Lower lobe of right lung (tissue), 2 donors: ENCODE measurements at regions not wholly inside any gene's neighbourhood (a gene's known extent, or its start where the extent isn't known, plus 50 kb on each side); places are given as distances from the start of the nearest gene placed in this dataset.

Experiments used
- ATAC-seq, 2 donors: fragments of 200-7000 bp; cut with Tn5 transposase; one replicate each; pipeline ENCODE4 v1.9.1; 2020 to 2022; ENCODE audit warnings: mild to moderate bottlenecking in 2 of 2, moderate library complexity in 2 of 2
- DNase-seq: peaks from one replicate; pipeline ENCODE4 v3.0.0-alpha.2; 2020
- H3K27ac ChIP-seq: fragments of 200-600 bp; one replicate; pipeline ENCODE4 v1.8.0; 2022
- H3K27me3 ChIP-seq: fragments of 200-600 bp; one replicate; pipeline ENCODE4 v1.8.0; 2022; ENCODE audit warnings: low read depth
- H3K36me3 ChIP-seq: fragments of 200-600 bp; one replicate; pipeline ENCODE4 v1.8.0; 2022; ENCODE audit warnings: mild to moderate bottlenecking
- H3K4me1 ChIP-seq: fragments of 200-600 bp; one replicate; pipeline ENCODE4 v1.8.0; 2022
- H3K4me3 ChIP-seq: fragments of 200-600 bp; one replicate; pipeline ENCODE4 v1.8.0; 2022; ENCODE audit warnings: mild to moderate bottlenecking
- H3K9me3 ChIP-seq: fragments of 200-600 bp; one replicate; pipeline ENCODE4 v1.8.0; 2022
- CTCF ChIP-seq: fragments of 200-600 bp; IDR thresholded peaks from one replicate; pipeline ENCODE4 v1.8.0; 2022; ENCODE audit warnings: antibody characterized with exemption, mild to moderate bottlenecking
- intact Hi-C: fragments of 100-400 bp; cut with DNase I; formaldehyde crosslinking; loops from one replicate; pipeline ENCODE4 v1.11.0; 2022
- donor health status: DM: no; HTN: yes; CAD: no; lungs with severe emphysema.

GRCh38 chr1:80909172-80909784 is 891.5 kb upstream of the ADGRL2 start:
- H3K4me1 ChIP-seq: no peaks in the 10 kb centered on the region
- TF ChIP-seq CTCF: no peak
- no peak overlapping the region for H3K27ac ChIP-seq
- H3K27me3 ChIP-seq: no peaks in the 10 kb centered on the region
- intact Hi-C loops: no loop called here
- no peaks in the 10 kb centered on the region for H3K36me3 ChIP-seq
- H3K4me3 ChIP-seq: no peak overlapping the region
- DNase-seq (no peak), ATAC-seq (no peak)
- no peaks in the 10 kb centered on the region for H3K9me3 ChIP-seq

- ATAC-seq (no peak), DNase-seq (no peak)
- H3K4me1 ChIP-seq: no peaks in the 10 kb centered on the region
- H3K9me3 ChIP-seq: no peaks in the 10 kb centered on the region
- no peaks in the 10 kb centered on the region for H3K27me3 ChIP-seq
- no peak overlapping the region for H3K27ac ChIP-seq
- intact Hi-C loops: no loop called here
- no peak overlapping the region for H3K4me3 ChIP-seq
- no peak for TF ChIP-seq CTCF
- no peaks in the 10 kb centered on the region for H3K36me3 ChIP-seq
Observed at GRCh38 chr1:80896781-80897356, 903.9 kb upstream of the ADGRL2 start.

DNA sequence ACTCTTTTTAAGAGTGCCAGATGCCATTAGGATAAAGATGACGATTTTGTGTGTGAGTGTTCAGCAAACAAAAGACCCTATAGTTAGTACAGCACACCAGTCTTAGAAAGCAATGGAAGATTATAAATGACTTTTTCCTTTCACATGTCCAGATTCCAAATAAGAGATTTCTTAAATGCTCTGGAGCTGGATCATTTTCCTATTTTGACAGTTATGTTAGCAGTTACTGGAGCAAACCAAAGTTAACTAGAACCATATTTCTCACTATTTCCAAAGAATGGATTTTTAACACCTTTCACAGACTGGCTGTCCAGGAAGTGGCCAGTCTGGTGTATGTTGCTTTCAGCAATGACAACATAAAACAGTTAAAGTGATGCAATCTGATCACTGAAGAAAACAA is 905.8 kb upstream of the ADGRL2 start:
- no peaks in the 10 kb centered on the region for H3K36me3 ChIP-seq
- no peaks in the 10 kb centered on the region for H3K4me1 ChIP-seq
- H3K4me3 ChIP-seq: no peak overlapping the region
- TF ChIP-seq CTCF: no peak
- H3K9me3 ChIP-seq: no peaks in the 10 kb centered on the region
- ATAC-seq (no peak), DNase-seq (no peak)
- no peaks in the 10 kb centered on the region for H3K27me3 ChIP-seq
- H3K27ac ChIP-seq: no peak overlapping the region
- intact Hi-C loops: no loop called here

DNA sequence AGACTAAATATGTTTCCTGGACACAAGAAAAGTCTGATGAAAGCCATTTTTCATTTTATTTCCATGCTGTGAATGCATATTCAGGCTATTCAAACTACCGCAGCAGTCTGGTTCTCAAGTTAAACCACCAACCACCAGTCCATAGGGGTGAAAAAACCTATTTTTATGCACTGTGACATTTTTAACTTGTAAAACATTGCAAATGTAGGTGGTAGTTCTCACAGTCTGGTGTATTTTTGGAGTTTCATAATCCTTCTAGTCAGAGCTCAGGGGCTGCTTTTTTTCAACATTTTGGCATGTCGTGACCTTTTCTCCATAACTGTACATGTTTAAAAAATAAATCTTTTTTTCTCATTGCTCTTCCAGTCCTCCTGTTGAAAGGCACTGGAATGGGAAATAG is 907.6 kb upstream of the ADGRL2 start:
- Histone ChIP-seq H3K27me3 (no peaks in the 10 kb centered on the region), H3K4me1 (no peaks in the 10 kb centered on the region), H3K4me3 (no peak overlapping the region), H3K36me3 (no peaks in the 10 kb centered on the region), H3K27ac (no peak overlapping the region), H3K9me3 (no peaks in the 10 kb centered on the region)
- intact Hi-C loops: no loop called here
- TF ChIP-seq CTCF: no peak
- ATAC-seq (no peak), DNase-seq (no peak)

DNA sequence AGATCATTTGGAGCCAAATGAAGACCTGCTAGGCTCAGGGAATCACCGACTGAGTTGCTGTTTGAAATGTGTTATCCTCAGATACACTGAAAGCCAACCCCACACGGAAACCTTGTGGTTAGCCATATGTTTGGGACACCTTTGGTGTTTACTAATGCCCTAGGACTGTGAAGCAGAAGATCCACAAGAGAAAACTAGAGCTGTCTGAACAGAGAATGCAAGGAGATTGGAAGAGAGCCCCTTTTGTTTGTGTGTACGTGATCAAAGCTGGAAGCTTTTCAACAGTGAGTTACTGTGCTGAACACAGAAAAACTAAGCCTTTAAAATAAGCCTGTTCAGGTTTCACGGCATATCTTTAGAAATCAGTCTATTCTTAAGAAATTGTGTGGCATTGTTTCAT is 908.2 kb upstream of the ADGRL2 start:
- intact Hi-C loops: no loop called here
- Histone ChIP-seq H3K4me3 (no peak overlapping the region), H3K4me1 (no peaks in the 10 kb centered on the region), H3K9me3 (no peaks in the 10 kb centered on the region), H3K36me3 (no peaks in the 10 kb centered on the region), H3K27me3 (no peaks in the 10 kb centered on the region), H3K27ac (no peak overlapping the region)
- no peak for DNase-seq
- ATAC-seq: no peak
- TF ChIP-seq CTCF: no peak
